Mesenchymal stem cell (in vitro differentiated cells and primary cell): ENCODE measurements at regions not wholly inside any gene's neighbourhood (a gene's known extent, or its start where the extent isn't known, plus 50 kb on each side); places are given as distances from the start of the nearest gene placed in this dataset.

Experiments
- DNase-seq: peaks from one replicate; pipeline ENCODE4 v3.0.0-alpha.2; 2013
- H2AFZ ChIP-seq: one replicate; pipeline ENCODE4 v1.6.1; 2013; ENCODE audit warnings: low read depth, mild to moderate bottlenecking, control low read depth, inconsistent platforms, low read length, moderate library complexity
- H2AK5ac ChIP-seq: 2 replicates; pipeline ENCODE4 v1.6.1; 2013; ENCODE audit warnings: low read length, moderate library complexity, mild to moderate bottlenecking, inconsistent platforms; ENCODE audit not compliant: severe bottlenecking
- H2BK120ac ChIP-seq: one replicate; pipeline ENCODE4 v1.6.1; 2013; ENCODE audit warnings: low read depth, mild to moderate bottlenecking, inconsistent platforms, low read length, moderate library complexity
- H2BK12ac ChIP-seq, 2 experiments: one replicate each; pipeline ENCODE4 v1.6.1; 2013; ENCODE audit warnings: inconsistent platforms in 2 of 2, low read length in 2 of 2, mild to moderate bottlenecking in 2 of 2, moderate library complexity in 2 of 2, control low read depth in 1 of 2
- H2BK15ac ChIP-seq: one replicate; pipeline ENCODE4 v1.6.1; 2013; ENCODE audit warnings: mild to moderate bottlenecking, low read depth, inconsistent platforms; ENCODE audit not compliant: poor library complexity, severe bottlenecking
- H2BK5ac ChIP-seq: 2 replicates; pipeline ENCODE4 v1.6.1; 2013; ENCODE audit warnings: low read depth, mild to moderate bottlenecking, low read length, control low read depth, inconsistent platforms; ENCODE audit not compliant: poor library complexity, severe bottlenecking
- H3K14ac ChIP-seq, 2 experiments: one replicate each; pipeline ENCODE4 v1.6.1; 2013; ENCODE audit warnings: inconsistent platforms in 2 of 2, low read length in 2 of 2, control low read depth in 1 of 2, mild to moderate bottlenecking in 1 of 2, moderate library complexity in 1 of 2
- H3K18ac ChIP-seq, 2 experiments: one replicate each; pipeline ENCODE4 v1.6.1; 2013; ENCODE audit warnings: inconsistent platforms in 2 of 2, low read length in 2 of 2, control low read depth in 1 of 2, low read depth in 1 of 2, mild to moderate bottlenecking in 1 of 2
- H3K23ac ChIP-seq, 2 experiments: one replicate each; pipeline ENCODE4 v1.6.1; 2013; ENCODE audit warnings: inconsistent platforms in 2 of 2, low read length in 2 of 2, mild to moderate bottlenecking in 2 of 2, moderate library complexity in 2 of 2, control low read depth in 1 of 2
- H3K27ac ChIP-seq: 2 replicates; pipeline ENCODE4 v1.5.1; 2013; ENCODE audit warnings: mild to moderate bottlenecking, moderate library complexity, low read length, control low read depth, inconsistent platforms; ENCODE audit not compliant: poor library complexity, severe bottlenecking
- H3K27me3 ChIP-seq, 2 experiments: 2 replicates each; pipeline versions ENCODE4 v1.6.1 to v1.7.0; 2013; ENCODE audit warnings: low read length in 2 of 2, mild to moderate bottlenecking in 2 of 2, moderate library complexity in 2 of 2, control low read depth in 1 of 2, inconsistent platforms in 1 of 2; ENCODE audit not compliant: control insufficient read depth in 1 of 2, insufficient read depth in 1 of 2
- H3K36me3 ChIP-seq, 2 experiments: 2 replicates each; pipeline versions ENCODE4 v1.6.1 to v1.7.0; 2013; ENCODE audit warnings: low read length in 2 of 2, control low read depth in 1 of 2, inconsistent platforms in 1 of 2, low read depth in 1 of 2, mild to moderate bottlenecking in 1 of 2; ENCODE audit not compliant: insufficient read depth in 2 of 2, control insufficient read depth in 1 of 2
- H3K4ac ChIP-seq, 2 experiments: one replicate each; pipeline ENCODE4 v1.6.1; 2013; ENCODE audit warnings: inconsistent platforms in 2 of 2, low read length in 2 of 2, mild to moderate bottlenecking in 2 of 2, moderate library complexity in 2 of 2, control low read depth in 1 of 2, low read depth in 1 of 2
- H3K4me1 ChIP-seq: 2 replicates; pipeline ENCODE4 v1.6.1; 2013; ENCODE audit warnings: low read depth, low read length, control low read depth; ENCODE audit not compliant: control insufficient read depth, insufficient read depth
- H3K4me2 ChIP-seq: 2 replicates; pipeline ENCODE4 v1.6.1; 2013; ENCODE audit warnings: low read length, mild to moderate bottlenecking, inconsistent platforms; ENCODE audit not compliant: poor library complexity, severe bottlenecking
- H3K4me3 ChIP-seq, 2 experiments: 2 replicates each; pipeline versions ENCODE4 v1.5.1 to v1.7.0; 2013; ENCODE audit warnings: low read length in 2 of 2, mild to moderate bottlenecking in 2 of 2, control low read depth in 1 of 2, low read depth in 1 of 2; ENCODE audit not compliant: insufficient read depth in 1 of 2
- H3K79me1 ChIP-seq: replicated peaks from 2 replicates; pipeline ENCODE4 v1.6.1; 2013; ENCODE audit warnings: mild to moderate bottlenecking, control low read depth, low read length, inconsistent platforms; ENCODE audit not compliant: poor library complexity, severe bottlenecking
- H3K9ac ChIP-seq: 2 replicates; pipeline ENCODE4 v1.7.0; 2013; ENCODE audit warnings: mild to moderate bottlenecking, low read length, moderate library complexity
- H3K9me3 ChIP-seq: 2 replicates; pipeline ENCODE4 v1.7.0; 2013; ENCODE audit warnings: mild to moderate bottlenecking, low read length; ENCODE audit not compliant: control insufficient read depth
- H4K8ac ChIP-seq: one replicate; pipeline ENCODE4 v1.6.1; 2013; ENCODE audit warnings: inconsistent platforms, mild to moderate bottlenecking, low read length, moderate library complexity
- H4K91ac ChIP-seq: one replicate; pipeline ENCODE4 v1.6.1; 2013; ENCODE audit warnings: mild to moderate bottlenecking, low read length, inconsistent platforms
- WGBS: methylation state at CpG from one replicate; pipeline ENCODE4 v1.1.7; 2013; ENCODE audit warnings: mixed read lengths; 5-methylcytosine and 5-hydroxymethylcytosine counted together

DNA sequence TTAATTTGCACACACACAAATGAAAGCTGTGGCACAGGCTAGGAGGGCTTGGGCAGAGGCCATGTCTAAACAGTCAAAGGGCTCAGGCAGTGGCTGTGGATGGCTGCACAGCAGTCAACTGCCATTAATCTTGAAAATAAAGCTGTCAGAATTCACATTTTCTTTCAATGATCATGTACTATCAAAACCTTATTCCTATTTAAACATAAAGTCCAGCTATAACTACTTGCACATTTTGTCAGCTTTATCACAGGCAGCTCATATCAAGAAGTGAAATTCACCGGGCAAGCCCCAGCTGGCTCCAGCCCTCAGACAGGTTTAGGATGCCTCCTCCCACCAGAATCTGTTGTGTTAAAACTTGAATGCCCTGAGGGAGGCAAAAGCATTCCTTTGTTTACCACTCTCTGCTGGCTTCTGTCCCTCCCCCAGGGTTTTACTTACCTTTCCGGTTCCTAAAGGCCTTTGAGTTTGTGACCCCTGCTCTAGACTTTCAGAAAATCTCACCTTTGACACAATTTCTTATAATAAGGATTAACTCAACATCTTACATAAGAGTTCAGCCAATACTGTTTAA is 54.9 kb upstream of the GRAMD2B start:
- H2BK12ac ChIP-seq: peak overlapping the region in 1 of 2 experiments; percentile 63
- H3K27ac ChIP-seq: peak overlapping the region; percentile 61
- DNase-seq: no peak
- no peak overlapping the region for H4K91ac ChIP-seq
- no peak overlapping the region for H3K14ac ChIP-seq
- 49% methylated on average over 2 of the region's 2 CpGs for WGBS
- H3K23ac ChIP-seq: no peak overlapping the region
- no peak overlapping the region for H3K4ac ChIP-seq
- no peak overlapping the region for H4K8ac ChIP-seq
- peak overlapping the region; percentile 8 for H2AK5ac ChIP-seq
- H2AFZ ChIP-seq: no peak overlapping the region
- no peak overlapping the region for H3K9ac ChIP-seq
- H3K4me2 ChIP-seq: no peak overlapping the region
- no peak overlapping the region for H2BK15ac ChIP-seq
- no peaks in the 10 kb centered on the region for H3K27me3 ChIP-seq
- H3K36me3 ChIP-seq: no peaks in the 10 kb centered on the region
- no peaks in the 10 kb centered on the region for H3K9me3 ChIP-seq
- peaks cover 10% of the 10 kb centered on the region for H3K4me1 ChIP-seq
- no peaks in the 10 kb centered on the region for H3K79me1 ChIP-seq
- no peak overlapping the region for H3K4me3 ChIP-seq
- peak overlapping the region; percentile 3 for H2BK5ac ChIP-seq
- H3K18ac ChIP-seq: no peak overlapping the region
- H2BK120ac ChIP-seq: no peak overlapping the region

GRCh38 chr5:126369083-126369482 is 54.1 kb upstream of the GRAMD2B start:
- no peak for DNase-seq
- Histone ChIP-seq H3K4me3 (no peak overlapping the region), H2BK5ac (no peak overlapping the region), H3K4ac (no peak overlapping the region), H4K91ac (no peak overlapping the region), H3K23ac (no peak overlapping the region), H3K79me1 (peaks cover 1% of the 10 kb centered on the region), H3K9ac (no peak overlapping the region), H4K8ac (no peak overlapping the region), H2AFZ (no peak overlapping the region), H3K4me2 (no peak overlapping the region), H3K27me3 (no peaks in the 10 kb centered on the region), H2BK120ac (no peak overlapping the region), H2BK15ac (no peak overlapping the region), H3K9me3 (no peaks in the 10 kb centered on the region), H3K4me1 (peaks cover 10% of the 10 kb centered on the region), H2AK5ac (peak overlapping the region; percentile 89), H3K27ac (no peak overlapping the region), H3K14ac (no peak overlapping the region), H2BK12ac (no peak overlapping the region), H3K18ac (no peak overlapping the region), H3K36me3 (no peaks in the 10 kb centered on the region)
- WGBS: no CpG with 5 or more reads among the region's 2 CpGs

- Histone ChIP-seq H3K79me1 (peaks cover 1% of the 10 kb centered on the region), H2AK5ac (no peak overlapping the region), H3K23ac (no peak overlapping the region), H3K9me3 (no peaks in the 10 kb centered on the region), H4K8ac (peak overlapping the region; percentile 23), H2BK15ac (no peak overlapping the region), H2AFZ (no peak overlapping the region), H2BK12ac (peak overlapping the region; percentile 63 to 87), H3K14ac (no peak overlapping the region), H3K4me2 (peak overlapping the region; percentile 24), H3K36me3 (no peaks in the 10 kb centered on the region), H2BK5ac (peak overlapping the region; percentile 79), H3K4me1 (peaks cover 10% of the 10 kb centered on the region), H3K27ac (peak overlapping the region; percentile 94), H3K9ac (no peak overlapping the region), H4K91ac (peak overlapping the region; percentile 46), H2BK120ac (no peak overlapping the region), H3K4ac (peak overlapping the region in 1 of 2 experiments; percentile 69), H3K27me3 (no peaks in the 10 kb centered on the region), H3K4me3 (no peak overlapping the region), H3K18ac (peak overlapping the region; percentile 28 to 53)
- WGBS: 90% methylated on average over 6 of the region's 6 CpGs
- DNase-seq: peak; percentile 49
These were observed 53.0 kb upstream of the GRAMD2B start for GRCh38 chr5:126369995-126370731.
